ENCODE measurements at regions not wholly inside any gene's neighbourhood (a gene's known extent, or its start where the extent isn't known, plus 50 kb on each side); places are given as distances from the start of the nearest gene placed in this dataset.

DNA sequence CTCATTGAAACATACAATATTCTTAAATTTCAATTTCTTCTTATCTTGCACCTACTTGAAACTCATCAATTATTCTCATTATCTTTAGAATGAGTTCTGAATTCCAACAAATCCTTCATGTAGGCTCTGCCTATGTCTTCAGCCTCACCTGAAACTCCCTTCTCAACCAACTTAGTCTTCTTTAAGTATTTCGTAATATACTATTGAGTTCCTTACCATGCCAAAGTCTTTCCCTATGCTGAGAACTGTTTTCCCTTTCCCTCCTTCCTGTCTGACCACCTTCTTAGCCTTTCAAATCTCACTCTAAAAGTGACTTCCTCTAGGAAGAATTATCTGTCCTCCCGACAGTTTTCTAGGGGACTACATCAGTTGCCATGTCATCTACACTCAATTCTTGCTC is 50.9 kb upstream of the ZFAND5 start:
- TF ChIP-seq POLR2AphosphoS5 (IDR thresholded peaks at IDR 0.05) (no peak), EP300 (IDR thresholded peaks at IDR 0.05) (no peak), POLR2A (IDR thresholded peaks at IDR 0.05) (no peak)
- TF ChIP-seq, protein P1, sequence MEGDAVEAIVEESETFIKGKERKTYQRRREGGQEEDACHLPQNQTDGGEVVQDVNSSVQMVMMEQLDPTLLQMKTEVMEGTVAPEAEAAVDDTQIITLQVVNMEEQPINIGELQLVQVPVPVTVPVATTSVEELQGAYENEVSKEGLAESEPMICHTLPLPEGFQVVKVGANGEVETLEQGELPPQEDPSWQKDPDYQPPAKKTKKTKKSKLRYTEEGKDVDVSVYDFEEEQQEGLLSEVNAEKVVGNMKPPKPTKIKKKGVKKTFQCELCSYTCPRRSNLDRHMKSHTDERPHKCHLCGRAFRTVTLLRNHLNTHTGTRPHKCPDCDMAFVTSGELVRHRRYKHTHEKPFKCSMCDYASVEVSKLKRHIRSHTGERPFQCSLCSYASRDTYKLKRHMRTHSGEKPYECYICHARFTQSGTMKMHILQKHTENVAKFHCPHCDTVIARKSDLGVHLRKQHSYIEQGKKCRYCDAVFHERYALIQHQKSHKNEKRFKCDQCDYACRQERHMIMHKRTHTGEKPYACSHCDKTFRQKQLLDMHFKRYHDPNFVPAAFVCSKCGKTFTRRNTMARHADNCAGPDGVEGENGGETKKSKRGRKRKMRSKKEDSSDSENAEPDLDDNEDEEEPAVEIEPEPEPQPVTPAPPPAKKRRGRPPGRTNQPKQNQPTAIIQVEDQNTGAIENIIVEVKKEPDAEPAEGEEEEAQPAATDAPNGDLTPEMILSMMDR (IDR thresholded peaks at IDR 0.05) = no peak
- Histone ChIP-seq H3K27me3 (no peaks in the 10 kb centered on the region), H3K27ac (no peak overlapping the region), H3K4me3 (no peak overlapping the region), H3K36me3 (no peaks in the 10 kb centered on the region), H3K9me3 (no peaks in the 10 kb centered on the region), H3K4me1 (no peaks in the 10 kb centered on the region)
- ATAC-seq (ENCODE audit: low FRiP score in 2 of 2) = no peak
- no peak for DNase-seq
- WGBS, 2 donors = 81 to 87% methylated on average over 2 of the region's 2 CpGs

DNA sequence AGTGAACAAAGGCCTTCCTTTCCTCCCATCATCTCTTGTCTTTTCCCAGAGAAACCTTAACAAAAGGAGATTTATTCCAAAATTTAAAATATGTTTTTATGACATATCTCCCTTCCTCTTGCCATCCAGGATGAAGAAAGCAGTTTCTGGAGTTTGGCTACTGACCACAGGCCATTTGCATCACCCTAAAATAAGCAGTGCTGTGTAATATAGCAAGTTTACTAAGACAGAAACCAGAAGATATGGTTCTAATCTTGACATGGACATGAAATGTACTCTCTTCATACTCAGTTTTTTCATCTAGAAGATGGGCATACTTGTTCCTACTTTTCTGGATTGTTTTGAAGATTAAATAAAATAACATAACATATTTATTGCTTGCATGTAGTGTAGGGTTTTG is 50.2 kb upstream of the ZFAND5 start:
- no peak overlapping the region for H3K27ac ChIP-seq
- H3K4me1 ChIP-seq = no peaks in the 10 kb centered on the region
- H3K27me3 ChIP-seq = no peaks in the 10 kb centered on the region
- H3K4me3 ChIP-seq = no peak overlapping the region
- ATAC-seq (ENCODE audit: low FRiP score in 2 of 2) = no peak
- H3K36me3 ChIP-seq = no peaks in the 10 kb centered on the region
- TF ChIP-seq EP300 (IDR thresholded peaks at IDR 0.05) (no peak), POLR2A (IDR thresholded peaks at IDR 0.05) (no peak), POLR2AphosphoS5 (IDR thresholded peaks at IDR 0.05) (no peak)
- TF ChIP-seq, protein P1 (IDR thresholded peaks at IDR 0.05) = no peak
- no peak for DNase-seq
- no peaks in the 10 kb centered on the region for H3K9me3 ChIP-seq

Small RNAs in the stretch of these regions (small RNA-seq; reads per million reads assigned to genes)
- 0 reads per million in 4 donors for gene AL445646.1
